NCI-H2196 (cell line): ENCODE measurements at regions not wholly inside any gene's neighbourhood (a gene's known extent, or its start where the extent isn't known, plus 50 kb on each side); places are given as distances from the start of the nearest gene placed in this dataset.

Source experiments
- DNase-seq: peaks from one replicate; lab custom pipeline; 2025; ENCODE audit not compliant: unreplicated experiment; lab: John Stamatoyannopoulos, UW

DNA sequence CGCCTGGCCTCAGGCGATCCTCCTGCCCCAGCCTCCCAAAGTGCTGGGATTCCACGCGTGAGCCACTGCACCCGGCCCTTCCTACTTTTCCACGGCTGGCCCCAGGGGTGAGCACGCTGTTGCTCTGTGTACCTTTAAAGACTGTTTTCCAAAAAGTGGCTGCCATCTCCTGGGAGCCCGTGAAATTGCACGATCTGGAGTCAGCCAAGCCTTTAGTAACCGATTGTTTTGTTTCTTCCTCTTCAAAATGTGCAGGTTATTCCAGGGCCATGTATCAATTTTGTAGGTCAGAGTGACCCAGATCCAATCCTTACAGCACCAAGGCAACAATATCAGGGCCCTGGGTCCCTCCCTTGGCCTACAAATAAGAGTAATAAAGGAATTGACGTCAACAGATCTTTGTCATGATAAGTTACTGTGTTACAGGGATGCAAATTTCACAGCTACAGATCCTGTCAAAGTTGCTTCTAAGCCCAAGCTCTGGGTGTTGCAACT is 135.6 kb upstream of the ZNF236 start:
- peak; percentile 77 for DNase-seq

DNA sequence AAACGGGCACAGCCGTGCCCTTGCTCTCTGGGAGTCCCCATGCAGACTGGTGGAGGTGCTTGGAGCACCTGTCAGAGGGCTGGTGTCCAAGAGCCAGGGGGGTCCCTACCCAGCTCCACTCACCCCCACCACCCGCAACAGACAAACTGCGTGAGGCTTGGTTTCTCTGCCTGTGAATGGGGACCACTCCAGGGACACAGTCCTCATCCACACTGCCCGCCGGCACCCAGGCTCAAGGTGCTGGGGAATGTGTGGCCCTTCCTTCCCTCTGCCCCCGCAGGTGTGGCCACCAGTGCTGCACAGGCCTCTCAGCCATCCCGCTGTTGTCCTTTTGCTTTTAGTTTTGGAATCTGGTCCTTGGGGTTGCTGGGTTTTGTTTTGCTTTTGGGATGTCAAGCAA is 136.5 kb upstream of the ZNF236 start:
- no peak for DNase-seq

DNA sequence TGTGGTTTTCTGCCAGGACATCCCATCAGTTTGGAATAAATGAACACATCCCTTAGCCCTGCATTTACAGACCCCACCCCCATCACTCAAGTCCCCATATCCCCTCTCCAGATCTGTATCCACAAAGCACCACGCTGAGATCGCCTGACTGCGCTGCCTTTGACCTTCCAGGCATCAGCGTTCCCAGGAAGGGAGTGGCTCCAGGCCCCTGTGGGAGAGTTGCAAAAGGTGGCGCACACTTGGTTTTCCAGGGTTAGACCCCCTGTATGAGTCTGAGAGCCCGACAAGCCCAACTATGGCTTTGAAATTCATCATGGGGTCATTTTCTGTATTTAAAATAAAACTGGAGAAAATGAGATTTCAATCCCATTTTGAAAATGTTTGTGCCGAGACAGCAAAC is 137.0 kb upstream of the ZNF236 start:
- DNase-seq: no peak

DNA sequence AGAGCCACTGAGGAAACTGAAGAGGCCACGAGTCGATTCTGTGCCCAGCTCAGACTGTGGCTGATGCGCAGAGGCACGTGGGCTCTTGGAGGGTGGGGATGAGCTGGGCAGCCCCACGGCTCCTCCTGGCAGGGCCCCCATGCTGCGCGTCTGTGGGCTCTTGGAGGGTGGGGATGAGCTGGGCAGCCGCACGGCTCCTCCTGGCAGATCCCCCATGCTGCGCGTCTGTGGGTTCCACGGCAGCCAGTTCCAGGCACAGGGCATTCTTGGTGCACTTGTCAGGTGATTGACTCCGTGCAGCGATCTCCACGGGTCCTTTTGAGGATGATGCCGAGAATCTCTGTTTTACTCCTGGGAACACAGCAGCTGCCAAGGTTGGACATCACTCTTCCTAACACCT is 138.1 kb upstream of the ZNF236 start:
- DNase-seq: no peak

DNA sequence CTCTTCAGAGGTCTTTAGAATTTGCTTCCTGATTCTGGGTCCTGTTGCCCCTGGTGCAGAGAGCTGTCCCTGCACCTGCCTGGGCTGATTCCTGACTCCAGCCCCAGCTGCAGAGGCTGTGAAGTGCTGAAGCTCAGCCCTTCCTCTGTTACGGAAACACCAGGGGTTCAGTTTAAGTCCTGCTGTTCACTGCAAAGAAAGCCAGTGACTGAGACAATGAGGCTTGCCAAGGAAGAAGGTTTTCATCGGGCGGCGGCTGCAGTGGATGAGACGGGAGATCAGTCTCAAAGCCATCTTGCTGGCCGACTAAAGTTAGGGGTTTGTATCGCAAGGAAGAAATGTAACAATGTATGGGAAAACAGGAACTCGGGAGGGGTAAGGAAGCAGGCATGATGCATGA is 142.4 kb upstream of the ZNF236 start:
- no peak for DNase-seq

DNA sequence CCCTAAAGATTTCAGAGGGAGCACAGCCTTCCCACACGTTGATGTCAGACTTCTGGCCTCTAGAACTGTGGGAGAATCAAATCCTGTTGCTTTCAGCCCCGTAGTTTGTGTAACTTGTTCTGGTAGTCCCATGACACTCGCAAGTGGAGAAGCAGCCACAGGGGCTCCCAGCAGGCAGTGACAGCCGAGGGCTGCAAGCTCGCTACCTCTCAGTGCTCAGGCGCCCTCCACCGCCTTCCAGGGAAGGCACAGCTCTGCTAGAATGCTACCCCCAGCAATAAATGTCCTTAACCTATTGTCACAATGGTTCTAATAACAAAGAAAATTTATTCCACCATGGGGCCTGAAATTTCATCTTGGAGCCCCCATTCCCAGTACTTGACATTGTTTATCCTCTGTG is 143.1 kb upstream of the ZNF236 start:
- DNase-seq: no peak

DNA sequence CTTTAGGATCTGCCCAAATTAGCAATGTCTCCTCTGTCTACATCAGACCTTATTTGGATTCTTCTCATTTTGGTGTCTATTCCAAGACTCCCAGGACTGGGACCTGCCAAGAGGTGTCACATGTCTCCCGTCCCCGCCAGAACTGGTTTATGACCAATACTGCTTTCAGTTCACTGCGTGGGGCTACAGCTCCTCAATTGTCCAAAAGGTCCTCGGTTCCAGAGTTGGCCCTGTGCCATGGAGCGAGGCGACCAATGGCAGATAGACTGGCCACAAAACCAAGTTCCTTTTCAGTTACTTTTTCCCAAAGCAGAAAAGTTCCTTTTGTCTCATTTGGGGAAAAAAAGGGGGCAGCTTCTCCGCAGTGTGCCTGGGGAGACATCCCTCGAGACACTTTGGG is 144.1 kb upstream of the ZNF236 start:
- no peak for DNase-seq

DNA sequence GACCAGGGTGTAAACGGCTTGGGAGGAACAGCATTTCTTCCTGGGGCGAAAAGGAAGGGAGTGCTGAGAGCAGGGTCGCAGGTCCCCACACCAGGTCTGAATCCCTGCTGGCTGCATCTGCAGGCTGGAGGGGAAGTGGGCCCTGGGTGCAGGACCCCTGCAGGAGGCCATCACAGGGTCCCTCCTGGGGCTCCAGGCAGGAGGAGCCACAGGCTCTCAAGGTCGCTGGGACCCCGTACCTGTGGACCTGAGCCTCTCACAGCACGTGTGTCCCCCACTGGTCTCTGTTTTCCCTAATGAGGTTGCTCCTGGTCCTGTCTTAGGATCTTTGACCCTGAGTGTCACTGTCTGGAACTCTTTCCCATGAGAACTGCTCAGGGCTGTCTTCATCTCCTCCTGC is 147.8 kb upstream of the ZNF236 start:
- no peak for DNase-seq

DNA sequence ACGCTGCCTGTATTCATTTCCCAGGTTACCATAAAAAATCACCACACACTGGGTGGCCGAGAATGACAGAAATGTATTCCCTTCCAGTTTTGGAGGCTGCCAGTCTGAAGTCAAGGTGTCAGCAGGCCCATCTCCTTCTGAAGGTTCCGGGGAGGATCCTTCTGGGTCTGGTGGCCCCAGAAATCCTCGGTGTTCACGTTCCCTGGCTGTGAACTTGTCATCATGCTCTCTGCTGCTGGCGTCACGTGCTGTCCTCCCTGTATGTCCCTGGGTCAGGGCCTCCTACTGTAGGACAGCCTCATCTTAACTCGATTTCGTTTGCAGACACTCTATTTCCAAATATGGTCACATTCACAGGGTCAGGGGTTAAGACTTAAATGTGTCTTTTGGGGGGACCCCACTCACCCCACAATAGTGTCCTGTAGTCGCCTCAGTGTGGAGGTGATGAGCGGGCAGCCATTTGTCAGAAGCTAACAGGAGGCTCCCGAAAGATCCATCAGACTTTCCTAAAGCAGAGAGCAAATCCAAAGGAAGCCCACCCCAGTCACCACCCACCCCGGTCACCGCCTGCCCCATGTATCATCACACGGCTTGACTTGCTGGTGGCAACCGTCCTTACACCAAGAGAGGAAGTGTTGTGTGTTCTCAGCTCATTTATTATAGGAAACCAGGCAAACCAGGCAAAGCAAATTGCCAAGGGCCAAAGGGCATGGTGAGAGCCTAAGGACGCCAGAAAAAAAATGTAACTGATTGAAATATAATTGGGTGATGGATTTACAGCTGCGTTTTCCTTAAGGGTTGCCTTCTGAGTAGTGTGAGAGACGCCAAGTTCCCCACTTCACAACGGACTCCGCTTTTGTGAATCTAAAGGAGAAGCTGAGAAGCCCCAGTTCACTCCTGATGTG is 148.8 kb upstream of the ZNF236 start:
- no peak for DNase-seq

DNA sequence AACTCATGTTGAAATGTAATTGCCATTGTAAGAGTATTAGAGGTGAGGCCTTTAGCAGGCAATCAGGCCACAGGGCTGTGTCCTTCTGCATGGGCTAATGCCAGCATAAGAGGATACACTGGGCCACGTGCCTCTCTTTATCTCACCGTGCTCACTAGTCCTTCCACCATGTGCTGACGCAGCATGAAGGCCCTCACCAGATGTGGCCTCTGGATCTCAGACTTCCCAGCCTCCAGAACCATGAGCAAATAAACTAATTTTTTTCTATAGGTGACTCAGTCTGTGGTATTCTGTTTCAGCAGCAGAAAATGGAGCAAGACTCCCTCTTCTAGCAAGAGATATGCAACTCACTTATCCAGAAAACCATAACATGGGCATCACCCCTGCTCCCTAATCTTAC is 149.7 kb upstream of the ZNF236 start:
- no peak for DNase-seq

DNA sequence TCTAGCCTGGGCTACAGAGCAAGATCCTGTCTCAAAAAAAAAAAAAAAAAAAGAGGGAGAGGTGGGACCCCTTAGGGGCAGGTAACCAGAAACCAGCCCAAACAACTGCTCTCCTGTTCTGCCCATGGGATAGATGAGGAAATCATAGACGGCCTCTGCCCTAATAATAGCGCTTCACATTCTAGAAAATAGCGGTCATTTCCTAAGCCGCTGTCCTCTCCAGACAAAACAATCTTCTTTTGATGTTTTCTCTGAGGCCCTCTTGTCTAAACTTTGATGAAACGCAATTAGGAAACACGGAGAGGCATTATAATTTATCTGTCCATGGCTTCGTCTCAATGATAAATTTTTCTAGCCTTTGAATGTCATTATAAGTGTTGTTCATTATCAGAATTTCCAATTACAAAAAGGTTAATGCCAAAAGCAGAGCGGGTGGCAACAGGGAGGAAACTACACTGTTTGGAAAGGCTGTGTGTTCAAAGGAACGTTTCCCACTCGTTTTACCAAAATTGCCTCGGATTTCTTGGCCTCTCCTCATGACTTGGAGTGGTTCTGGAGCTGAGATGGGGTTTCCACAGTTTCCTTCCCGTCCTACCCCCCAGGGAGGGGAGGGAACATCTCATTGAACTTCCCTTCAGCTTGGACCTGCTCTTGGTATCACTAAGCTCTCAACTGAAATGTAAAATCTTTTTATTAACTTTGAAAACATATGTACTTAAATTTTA is 151.6 kb upstream of the ZNF236 start:
- no peak for DNase-seq

DNA sequence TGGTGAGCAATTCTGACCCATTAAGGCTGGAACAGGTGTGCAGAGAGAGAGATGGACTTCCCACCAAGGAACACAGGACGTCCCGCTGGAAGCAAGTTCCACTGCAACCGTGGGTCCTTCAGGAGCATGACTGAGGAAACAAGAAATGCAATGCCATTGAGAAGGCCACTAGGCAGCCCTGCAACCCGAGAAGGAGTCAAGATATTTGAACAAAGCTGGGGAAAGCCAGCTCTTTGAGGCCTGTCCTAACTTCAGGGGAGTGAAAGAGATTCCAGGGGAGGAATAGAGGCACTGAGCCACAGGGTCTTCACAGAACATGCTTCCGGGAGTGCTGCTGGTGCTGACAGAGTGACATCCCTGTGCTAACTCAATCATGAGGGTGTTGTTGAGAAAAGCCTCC is 153.8 kb upstream of the ZNF236 start:
- no peak for DNase-seq

DNA sequence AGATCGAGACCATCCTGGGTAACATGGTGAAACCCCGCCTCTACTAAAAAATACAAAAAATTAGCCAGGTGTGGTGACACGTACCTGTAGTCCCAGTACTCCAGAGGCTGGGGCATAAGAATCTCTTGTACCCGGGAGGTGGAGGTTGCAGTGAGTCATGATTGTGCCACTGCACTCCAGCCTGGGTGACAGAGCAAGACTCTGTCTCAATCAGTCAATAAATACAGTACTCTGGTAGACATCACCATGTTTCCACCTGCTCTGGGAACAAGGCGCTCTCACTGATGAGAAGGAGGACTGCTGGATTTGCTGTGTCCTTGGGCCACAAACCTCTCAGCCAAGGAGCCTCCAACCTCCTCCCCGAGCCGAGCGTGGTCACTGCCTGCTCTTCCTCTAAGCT is 154.2 kb upstream of the ZNF236 start:
- DNase-seq: no peak

DNA sequence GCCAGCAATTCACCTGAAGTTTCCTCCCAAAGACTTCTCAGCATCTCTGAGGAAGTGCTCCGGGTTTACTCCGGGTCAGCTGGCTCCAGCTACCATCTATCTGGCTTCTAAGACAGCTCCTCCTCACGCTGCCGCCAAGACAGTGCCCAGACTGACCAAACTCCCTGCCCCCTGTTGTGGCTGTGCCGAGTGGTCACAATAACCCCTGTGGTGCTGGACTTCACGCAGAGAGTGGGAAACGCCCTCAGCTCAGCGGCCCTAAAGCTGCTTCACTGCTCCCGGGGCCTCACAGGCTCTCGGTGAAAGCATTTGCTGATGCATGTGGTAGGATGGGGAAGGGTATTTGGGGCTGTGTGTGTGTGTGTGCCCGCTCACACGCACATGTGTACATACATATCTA is 154.8 kb upstream of the ZNF236 start:
- no peak for DNase-seq

DNA sequence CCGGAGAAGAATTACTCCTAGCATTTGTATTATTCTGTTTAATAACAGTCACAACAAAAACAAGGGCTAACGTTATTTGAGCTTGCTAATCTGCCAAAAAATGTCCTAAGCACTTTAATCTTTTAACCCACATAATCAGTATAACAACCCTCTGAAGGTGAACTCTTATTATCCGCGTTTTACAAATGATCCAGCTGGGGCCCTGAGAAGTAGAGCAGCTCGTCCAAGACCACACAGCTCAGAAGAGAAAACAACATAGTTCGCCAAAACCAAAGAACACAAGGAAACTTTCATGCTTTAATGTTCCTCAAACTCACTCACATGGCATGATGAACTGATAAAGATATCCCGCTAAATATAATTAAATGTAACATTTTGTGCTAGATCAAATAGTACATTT is 159.7 kb upstream of the ZNF236 start:
- DNase-seq: no peak

DNA sequence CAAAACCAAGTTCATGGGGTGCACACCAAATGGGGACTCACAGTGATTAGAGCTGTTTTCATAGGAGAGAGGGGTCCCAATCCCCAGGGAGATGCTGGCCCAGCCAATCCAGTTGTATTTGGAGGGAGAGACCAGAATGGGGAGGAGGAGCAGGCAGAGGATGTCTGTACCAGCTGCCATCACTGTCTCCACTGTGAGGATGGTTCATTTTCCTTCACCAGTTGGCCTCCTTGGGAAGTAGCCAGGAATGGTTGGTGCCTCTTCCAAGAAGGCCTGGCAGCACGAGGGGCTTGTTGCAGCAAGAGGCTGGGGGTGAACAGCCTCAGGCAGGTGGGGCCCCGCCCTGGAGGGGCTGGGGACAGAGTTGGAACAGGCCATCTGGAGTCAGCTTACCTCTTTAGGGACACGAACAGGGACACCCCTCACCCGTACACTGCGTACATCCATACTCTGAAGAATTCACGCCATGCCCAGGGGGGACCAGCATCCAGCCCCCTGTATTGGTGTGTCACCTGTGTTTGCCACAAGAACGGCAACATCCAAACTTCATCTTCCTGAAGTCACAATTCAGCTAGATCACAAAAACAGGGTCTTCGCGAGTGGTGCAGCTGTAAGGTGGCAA is 161.7 kb upstream of the ZNF236 start:
- DNase-seq: no peak

DNA sequence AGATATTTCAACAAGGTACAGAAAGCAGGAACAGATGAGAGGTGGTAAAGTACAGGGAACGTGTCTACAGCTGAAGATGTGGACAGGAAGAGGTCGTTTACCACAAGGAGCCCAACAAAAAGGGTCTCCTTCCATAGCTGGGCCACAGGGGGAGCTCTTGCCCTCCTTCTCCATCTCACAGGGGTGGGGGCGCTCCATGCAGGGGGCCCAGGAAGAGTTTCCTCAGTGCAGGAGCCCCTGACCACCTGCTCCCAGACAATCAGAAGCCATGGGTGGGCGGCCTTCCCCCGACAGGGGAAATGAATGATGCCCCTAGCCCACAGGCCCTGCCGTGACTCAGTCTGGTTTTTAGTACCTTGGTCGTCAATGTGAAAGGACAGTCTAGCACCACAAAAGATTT is 163.6 kb upstream of the ZNF516 start:
- no peak for DNase-seq

DNA sequence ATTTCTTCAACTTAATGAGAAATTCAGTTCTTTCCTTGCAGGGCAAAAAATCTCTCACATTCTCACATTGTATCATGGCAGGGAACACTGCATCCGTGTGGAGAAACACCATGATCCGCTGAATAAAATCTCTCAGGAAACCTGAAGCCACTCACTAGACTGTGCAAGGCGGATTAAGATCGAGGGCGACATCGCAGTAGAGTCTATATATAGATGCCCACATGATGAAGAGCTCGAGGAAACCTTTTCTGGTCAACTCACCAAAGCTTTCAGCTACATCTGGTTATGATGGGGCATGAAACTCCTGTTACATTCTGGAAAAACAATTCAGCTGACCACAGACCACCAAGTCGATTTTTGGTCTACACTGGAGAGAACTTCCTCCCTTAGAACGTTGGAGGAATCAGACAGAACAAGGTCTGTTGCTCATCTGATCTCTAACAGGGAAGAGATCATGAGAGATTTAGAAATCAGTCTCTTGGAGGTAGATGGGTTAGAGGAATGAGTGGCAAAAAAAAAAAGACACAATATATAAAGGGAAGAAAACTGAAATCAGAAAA is 162.9 kb upstream of the ZNF516 start:
- no peak for DNase-seq

DNA sequence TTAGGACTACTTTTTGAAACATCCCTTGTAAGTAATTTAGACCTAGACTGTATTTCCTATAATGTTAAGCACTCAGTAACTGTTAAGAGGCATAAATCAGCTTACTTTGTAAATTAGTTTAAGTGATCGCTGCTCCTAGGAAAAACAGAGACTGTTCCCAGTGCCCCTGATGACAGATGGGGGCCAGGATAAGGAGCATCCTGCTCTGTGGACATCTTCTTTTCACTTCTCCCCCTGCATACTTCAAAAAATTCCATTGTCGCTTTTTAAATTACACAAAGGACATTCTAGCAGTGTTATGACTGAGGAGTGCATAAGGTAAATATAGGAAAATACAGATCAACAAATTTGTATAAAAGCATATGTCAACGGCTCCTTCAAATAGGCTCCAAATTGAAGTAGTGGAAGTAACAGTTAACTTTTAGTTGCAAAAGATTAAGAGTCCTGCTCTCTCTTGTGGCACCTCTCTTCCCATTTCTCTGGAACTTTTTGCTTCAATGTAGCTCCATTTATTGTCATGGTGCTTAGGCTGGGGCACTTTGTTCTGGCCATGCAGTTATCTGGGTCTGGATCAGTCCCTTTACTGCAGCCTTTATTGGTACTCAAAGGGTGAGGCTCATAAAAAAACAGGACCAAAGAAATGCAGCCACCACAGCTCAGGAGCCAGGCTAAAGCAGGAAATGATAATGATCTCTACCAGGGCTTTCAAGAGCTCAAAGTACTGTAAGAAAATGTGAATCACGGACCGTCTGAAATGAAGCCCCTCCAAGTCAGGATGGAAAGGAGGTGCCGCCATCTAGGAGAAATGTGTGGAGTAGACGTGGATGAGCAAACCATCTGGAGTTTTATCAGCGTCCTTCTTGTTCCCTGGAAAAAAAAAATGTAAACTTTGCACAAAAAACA is 162.1 kb upstream of the ZNF516 start:
- DNase-seq: no peak

DNA sequence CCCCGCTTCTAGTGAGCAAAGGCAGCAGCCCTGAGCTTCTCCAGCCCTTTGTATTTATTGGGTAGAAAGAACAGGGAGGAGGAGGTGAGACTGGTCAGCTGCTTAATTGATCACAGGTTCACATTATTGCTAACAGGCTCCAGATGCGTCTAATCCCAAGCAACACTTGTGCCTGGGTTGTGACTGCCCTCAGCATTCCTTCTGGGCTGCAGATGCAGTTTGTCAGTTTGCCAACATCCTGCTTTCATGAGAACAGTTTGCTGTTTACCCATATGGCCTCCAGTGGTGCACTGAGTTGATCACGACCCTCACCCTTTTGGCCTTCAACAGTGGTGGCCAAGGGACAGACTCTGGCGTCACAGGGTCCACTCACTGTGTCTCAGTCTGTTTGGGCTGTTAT is 159.5 kb upstream of the ZNF516 start:
- no peak for DNase-seq

DNA sequence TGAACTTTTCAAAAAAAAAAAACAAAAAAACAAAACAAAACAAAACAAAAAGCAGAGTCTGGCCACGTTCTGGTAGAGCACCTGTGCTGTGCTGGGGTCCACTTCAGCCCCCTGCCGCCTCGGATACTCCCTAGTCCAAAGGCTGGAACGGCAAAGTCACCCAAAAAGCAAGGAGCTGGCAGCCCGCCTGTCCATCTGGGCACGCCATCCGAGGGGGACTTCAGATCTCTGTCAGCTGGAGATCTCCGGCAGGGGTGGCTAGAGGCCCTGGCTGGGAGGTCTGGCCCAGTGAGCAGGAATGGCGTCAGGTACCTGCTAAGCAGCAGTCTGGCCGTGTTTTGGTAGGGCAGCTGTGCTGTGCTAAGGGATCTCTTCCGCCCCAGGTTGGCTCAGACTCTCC is 152.3 kb upstream of the ZNF516 start:
- no peak for DNase-seq
